SK-N-SH treated with all-trans-retinoic acid at 6 μM for 48 hours (cell line): ENCODE measurements at regions not wholly inside any gene's neighbourhood (a gene's known extent, or its start where the extent isn't known, plus 50 kb on each side); places are given as distances from the start of the nearest gene placed in this dataset.

Experiments used
- CSRNP3 ChIP-seq: fragments of 250-450 bp; sonication (Bioruptor Pico); IDR thresholded peaks from 2 replicates; pipeline ENCODE4 v1.5.1; 2021; ENCODE audit warnings: mild to moderate bottlenecking, moderate library complexity
- GLIS3 ChIP-seq: fragments of 250-450 bp; sonication (Bioruptor Pico); IDR thresholded peaks from 2 replicates; pipeline ENCODE4 v1.5.0; 2020; ENCODE audit warnings: mild to moderate bottlenecking, moderate library complexity
- OSR1 ChIP-seq: fragments of 250-450 bp; sonication (Bioruptor Pico); IDR thresholded peaks from 2 replicates; pipeline ENCODE4 v1.8.0; 2022; ENCODE audit warnings: moderate library complexity, mild to moderate bottlenecking, inconsistent platforms
- PATZ1 ChIP-seq: fragments of 250-450 bp; sonication (Bioruptor Pico); IDR thresholded peaks from 2 replicates; pipeline ENCODE4 v1.8.0; 2020; ENCODE audit warnings: mild to moderate bottlenecking, moderate library complexity, borderline replicate concordance
- POU6F1 ChIP-seq: fragments of 250-450 bp; sonication (Bioruptor Pico); IDR thresholded peaks from 2 replicates; pipeline ENCODE4 v1.8.0; 2021; ENCODE audit warnings: low read depth, mild to moderate bottlenecking, moderate library complexity, borderline replicate concordance
- PPARA ChIP-seq: fragments of 250-450 bp; sonication (Bioruptor Pico); IDR thresholded peaks from 2 replicates; pipeline ENCODE4 v1.5.0; 2020; ENCODE audit warnings: mild to moderate bottlenecking, borderline replicate concordance
- RARB ChIP-seq: fragments of 250-450 bp; sonication (Bioruptor Pico); IDR thresholded peaks from 2 replicates; pipeline ENCODE4 v1.8.0; 2021; ENCODE audit warnings: mild to moderate bottlenecking, moderate library complexity
- TOX ChIP-seq: fragments of 250-450 bp; sonication (Bioruptor Pico); IDR thresholded peaks from 2 replicates; pipeline ENCODE4 v1.8.0; 2021; ENCODE audit warnings: mild to moderate bottlenecking, moderate library complexity, borderline replicate concordance
- TSHZ2 ChIP-seq: fragments of 250-450 bp; sonication (Bioruptor Pico); IDR thresholded peaks from 2 replicates; pipeline ENCODE4 v1.5.0; 2020; ENCODE audit warnings: mild to moderate bottlenecking, moderate library complexity
- ZFP3 ChIP-seq: fragments of 250-450 bp; sonication (Bioruptor Pico); IDR thresholded peaks from 2 replicates; pipeline ENCODE4 v1.5.0; 2020; ENCODE audit warnings: mild to moderate bottlenecking, moderate library complexity
- ZFP30 ChIP-seq: fragments of 450-650 bp; formaldehyde crosslinking; IDR thresholded peaks from 2 replicates; pipeline ENCODE4 v1.5.0; 2022; ENCODE audit warnings: mild to moderate bottlenecking, moderate library complexity
- ZNF565 ChIP-seq: fragments of 450-650 bp; formaldehyde crosslinking; conservative IDR thresholded peaks from 2 replicates; pipeline ENCODE4 v1.5.0; 2020; ENCODE audit warnings: low read depth, mild to moderate bottlenecking, moderate library complexity
- TF ChIP-seq, protein P1 (sequence below): fragments of 250-450 bp; sonication (Bioruptor Pico); IDR thresholded peaks from 2 replicates; pipeline ENCODE4 v1.5.1; 2020; ENCODE audit warnings: low read depth, mild to moderate bottlenecking, moderate library complexity

GRCh38 chr7:70915067-70915466 lies 216.9 kb upstream of the GALNT17 start:
- TF ChIP-seq ZNF565 (no peak), ZFP3 (no peak), RARB (CRISPR knock-in tag) (no peak), PATZ1 (CRISPR knock-in tag) (no peak), TSHZ2 (CRISPR knock-in tag) (no peak), GLIS3 (CRISPR knock-in tag) (no peak), ZFP30 (CRISPR knock-in tag) (no peak), POU6F1 (no peak), OSR1 (CRISPR knock-in tag) (no peak), CSRNP3 (no peak), TOX (no peak), PPARA (CRISPR knock-in tag) (no peak)
- TF ChIP-seq, protein P1, sequence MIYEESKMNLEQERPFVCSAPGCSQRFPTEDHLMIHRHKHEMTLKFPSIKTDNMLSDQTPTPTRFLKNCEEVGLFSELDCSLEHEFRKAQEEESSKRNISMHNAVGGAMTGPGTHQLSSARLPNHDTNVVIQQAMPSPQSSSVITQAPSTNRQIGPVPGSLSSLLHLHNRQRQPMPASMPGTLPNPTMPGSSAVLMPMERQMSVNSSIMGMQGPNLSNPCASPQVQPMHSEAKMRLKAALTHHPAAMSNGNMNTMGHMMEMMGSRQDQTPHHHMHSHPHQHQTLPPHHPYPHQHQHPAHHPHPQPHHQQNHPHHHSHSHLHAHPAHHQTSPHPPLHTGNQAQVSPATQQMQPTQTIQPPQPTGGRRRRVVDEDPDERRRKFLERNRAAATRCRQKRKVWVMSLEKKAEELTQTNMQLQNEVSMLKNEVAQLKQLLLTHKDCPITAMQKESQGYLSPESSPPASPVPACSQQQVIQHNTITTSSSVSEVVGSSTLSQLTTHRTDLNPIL (CRISPR knock-in tag), result no peak
